ENCODE measurements at regions not wholly inside any gene's neighbourhood (a gene's known extent, or its start where the extent isn't known, plus 50 kb on each side); places are given as distances from the start of the nearest gene placed in this dataset.
A peak's percentile ranks its signal among the peaks of the same experiment; 100 is the strongest.
"Not testable (repeated sequence)": the region's sequence is repeated elsewhere in the genome, so short reads cannot be mapped to it uniquely, and the experiment has no call there.

- peak; percentile 3 to 12 for DNase-seq
These were observed 148.1 kb downstream of the FAM76B start for GRCh38 chr11:95641495-95641894.

GRCh38 chr11:95638501-95638900 is 151.1 kb downstream of the FAM76B start:
- no peak for DNase-seq

GRCh38 chr11:95625164-95625900 is 164.2 kb downstream of the FAM76B start:
- peak in 1 of 2 donors; percentile 5 for DNase-seq

GRCh38 chr11:95616256-95616804 is 173.3 kb downstream of the FAM76B start:
- no peak for DNase-seq

GRCh38 chr11:95611827-95612226 is 177.8 kb downstream of the FAM76B start:
- no peak for DNase-seq

GRCh38 chr11:95610185-95610584 is 179.4 kb downstream of the FAM76B start:
- not testable (repeated sequence) for DNase-seq

- DNase-seq = no peak
These were observed 181.5 kb downstream of the FAM76B start for GRCh38 chr11:95608093-95608492.

- DNase-seq = no peak
These were observed 182.8 kb downstream of the FAM76B start for GRCh38 chr11:95606824-95607223.

- no peak for DNase-seq
These were observed 184.2 kb downstream of the FAM76B start for GRCh38 chr11:95605271-95605940.

GRCh38 chr11:95599959-95600586 is 189.5 kb downstream of the FAM76B start:
- peak; percentile 44 to 54 for DNase-seq

GRCh38 chr11:95595973-95596489 is 193.6 kb downstream of the FAM76B start:
- DNase-seq = no peak

- no peak for DNase-seq
These were observed 194.0 kb downstream of the FAM76B start for GRCh38 chr11:95595541-95595940.

GRCh38 chr11:95593111-95593510 is 196.5 kb downstream of the FAM76B start:
- DNase-seq = no peak

GRCh38 chr11:95592471-95592870 is 197.1 kb downstream of the FAM76B start:
- no peak for DNase-seq

GRCh38 chr11:95589893-95590612 is 199.5 kb downstream of the FAM76B start:
- no peak for DNase-seq

GRCh38 chr11:95588821-95589220 is 200.8 kb downstream of the FAM76B start:
- DNase-seq = no peak

- no peak for DNase-seq
These were observed 202.9 kb downstream of the FAM76B start for GRCh38 chr11:95586661-95587060.

- no peak for DNase-seq
These were observed 203.4 kb downstream of the FAM76B start for GRCh38 chr11:95586155-95586554.

- no peak for DNase-seq
These were observed 203.9 kb downstream of the FAM76B start for GRCh38 chr11:95585752-95586077.

GRCh38 chr11:95585069-95585751 is 204.4 kb downstream of the FAM76B start:
- no peak for DNase-seq

- no peak for DNase-seq
These were observed 205.0 kb downstream of the FAM76B start for GRCh38 chr11:95584589-95584988.

- DNase-seq = no peak
These were observed 205.4 kb downstream of the FAM76B start for GRCh38 chr11:95584180-95584579.
